Activated T-helper 2 cell treated with anti-CD3 and anti-CD28 coated beads, Interferon-gamma antibody, Interleukin-2, Interleukin-4, amounts not matched to agents 10 μg/mL and 5 μg/mL and 100 μg/mL, durations not matched to agents 14 hours and 24 hours and 36 hours (primary cell): ENCODE measurements at regions not wholly inside any gene's neighbourhood (a gene's known extent, or its start where the extent isn't known, plus 50 kb on each side); places are given as distances from the start of the nearest gene placed in this dataset.

Experiments
- DNase-seq: peaks from one replicate; pipeline ENCODE4 v3.0.0; 2021; ENCODE audit warnings: low spot score
- H3K27ac Mint-ChIP-seq: one replicate; pipeline ENCODE4 v1.8.0; 2021; ENCODE audit warnings: mixed read lengths
- H3K27me3 Mint-ChIP-seq: one replicate; pipeline ENCODE4 v1.8.0; 2021; ENCODE audit warnings: low read depth, mixed read lengths
- H3K36me3 Mint-ChIP-seq: one replicate; pipeline ENCODE4 v1.8.0; 2021; ENCODE audit warnings: low read depth, mixed read lengths
- H3K4me1 Mint-ChIP-seq: one replicate; pipeline ENCODE4 v1.8.0; 2021; ENCODE audit warnings: low read depth, mixed read lengths
- H3K4me3 Mint-ChIP-seq: one replicate; pipeline ENCODE4 v1.8.0; 2021; ENCODE audit warnings: low read depth, mild to moderate bottlenecking, moderate library complexity, mixed read lengths
- H3K9me3 Mint-ChIP-seq: one replicate; pipeline ENCODE4 v1.8.0; 2021; ENCODE audit warnings: mixed read lengths
- intact Hi-C: fragments of 100-400 bp; cut with micrococcal nuclease; formaldehyde crosslinking; loops from one replicate; pipeline ENCODE4 v1.15.1; 2023

- Mint-ChIP-seq H3K4me1 (no peaks in the 10 kb centered on the region), H3K9me3 (peaks cover 6% of the 10 kb centered on the region), H3K27ac (no peak overlapping the region), H3K36me3 (no peaks in the 10 kb centered on the region), H3K27me3 (no peaks in the 10 kb centered on the region), H3K4me3 (no peak overlapping the region)
- intact Hi-C loops, result no loop called here
- DNase-seq, result no peak
Observed at GRCh38 chr4:65834707-65835106, 164.4 kb upstream of the EPHA5 start.

- H3K27ac Mint-ChIP-seq, result no peak overlapping the region
- peaks cover 6% of the 10 kb centered on the region for H3K9me3 Mint-ChIP-seq
- no peaks in the 10 kb centered on the region for H3K27me3 Mint-ChIP-seq
- H3K36me3 Mint-ChIP-seq, result no peaks in the 10 kb centered on the region
- no peaks in the 10 kb centered on the region for H3K4me1 Mint-ChIP-seq
- no peak for DNase-seq
- intact Hi-C loops, result no loop called here
- H3K4me3 Mint-ChIP-seq, result no peak overlapping the region
Observed at GRCh38 chr4:65831828-65832227, 161.5 kb upstream of the EPHA5 start.

GRCh38 chr4:65825116-65825753 is 154.9 kb upstream of the EPHA5 start:
- no peaks in the 10 kb centered on the region for H3K4me1 Mint-ChIP-seq
- H3K27me3 Mint-ChIP-seq, result no peaks in the 10 kb centered on the region
- intact Hi-C loops, result no loop called here
- H3K27ac Mint-ChIP-seq, result no peak overlapping the region
- no peaks in the 10 kb centered on the region for H3K36me3 Mint-ChIP-seq
- no peak overlapping the region for H3K4me3 Mint-ChIP-seq
- H3K9me3 Mint-ChIP-seq, result peaks cover 3% of the 10 kb centered on the region
- no peak for DNase-seq

GRCh38 chr4:65819192-65819591 is 148.9 kb upstream of the EPHA5 start:
- DNase-seq, result no peak
- H3K4me1 Mint-ChIP-seq, result no peaks in the 10 kb centered on the region
- no peak overlapping the region for H3K4me3 Mint-ChIP-seq
- intact Hi-C loops, result no loop called here
- H3K9me3 Mint-ChIP-seq, result peaks cover 25% of the 10 kb centered on the region
- no peaks in the 10 kb centered on the region for H3K27me3 Mint-ChIP-seq
- H3K36me3 Mint-ChIP-seq, result no peaks in the 10 kb centered on the region
- H3K27ac Mint-ChIP-seq, result no peak overlapping the region

- H3K27me3 Mint-ChIP-seq, result no peaks in the 10 kb centered on the region
- H3K27ac Mint-ChIP-seq, result no peak overlapping the region
- no peaks in the 10 kb centered on the region for H3K36me3 Mint-ChIP-seq
- intact Hi-C loops, result no loop called here
- peaks cover 8% of the 10 kb centered on the region for H3K9me3 Mint-ChIP-seq
- no peaks in the 10 kb centered on the region for H3K4me1 Mint-ChIP-seq
- DNase-seq, result no peak
- no peak overlapping the region for H3K4me3 Mint-ChIP-seq
Observed at GRCh38 chr4:65805936-65806335, 135.6 kb upstream of the EPHA5 start.

- Mint-ChIP-seq H3K4me3 (no peak overlapping the region), H3K27ac (no peak overlapping the region), H3K36me3 (no peaks in the 10 kb centered on the region), H3K27me3 (no peaks in the 10 kb centered on the region), H3K9me3 (peaks cover 6% of the 10 kb centered on the region), H3K4me1 (no peaks in the 10 kb centered on the region)
- DNase-seq, result no peak
- intact Hi-C loops, result no loop called here
Observed at GRCh38 chr4:65799513-65799912, 129.2 kb upstream of the EPHA5 start.

- Mint-ChIP-seq H3K9me3 (peaks cover 6% of the 10 kb centered on the region), H3K4me1 (no peaks in the 10 kb centered on the region), H3K4me3 (no peak overlapping the region), H3K27ac (no peak overlapping the region), H3K27me3 (no peaks in the 10 kb centered on the region), H3K36me3 (no peaks in the 10 kb centered on the region)
- no peak for DNase-seq
- intact Hi-C loops, result no loop called here
Observed at GRCh38 chr4:65798498-65799127, 128.3 kb upstream of the EPHA5 start.

- no peaks in the 10 kb centered on the region for H3K36me3 Mint-ChIP-seq
- intact Hi-C loops, result no loop called here
- no peaks in the 10 kb centered on the region for H3K9me3 Mint-ChIP-seq
- H3K4me3 Mint-ChIP-seq, result no peak overlapping the region
- H3K27me3 Mint-ChIP-seq, result no peaks in the 10 kb centered on the region
- no peak for DNase-seq
- H3K4me1 Mint-ChIP-seq, result no peaks in the 10 kb centered on the region
- no peak overlapping the region for H3K27ac Mint-ChIP-seq
Observed at GRCh38 chr4:65791812-65792308, 121.6 kb upstream of the EPHA5 start.

GRCh38 chr4:65791111-65791811 is 121.0 kb upstream of the EPHA5 start:
- DNase-seq, result no peak
- Mint-ChIP-seq H3K9me3 (no peaks in the 10 kb centered on the region), H3K36me3 (no peaks in the 10 kb centered on the region), H3K27me3 (no peaks in the 10 kb centered on the region), H3K4me3 (no peak overlapping the region), H3K4me1 (no peaks in the 10 kb centered on the region), H3K27ac (no peak overlapping the region)
- intact Hi-C loops, result no loop called here

- Mint-ChIP-seq H3K9me3 (no peaks in the 10 kb centered on the region), H3K27me3 (no peaks in the 10 kb centered on the region), H3K4me3 (no peak overlapping the region), H3K27ac (no peak overlapping the region), H3K36me3 (no peaks in the 10 kb centered on the region), H3K4me1 (no peaks in the 10 kb centered on the region)
- DNase-seq, result no peak
- intact Hi-C loops, result no loop called here
Observed at GRCh38 chr4:65789805-65790204, 119.5 kb upstream of the EPHA5 start.

- H3K27me3 Mint-ChIP-seq, result no peaks in the 10 kb centered on the region
- peaks cover 4% of the 10 kb centered on the region for H3K9me3 Mint-ChIP-seq
- H3K27ac Mint-ChIP-seq, result no peak overlapping the region
- H3K36me3 Mint-ChIP-seq, result no peaks in the 10 kb centered on the region
- H3K4me3 Mint-ChIP-seq, result no peak overlapping the region
- no peaks in the 10 kb centered on the region for H3K4me1 Mint-ChIP-seq
- no peak for DNase-seq
- intact Hi-C loops, result no loop called here
Observed at GRCh38 chr4:65789341-65789740, 119.1 kb upstream of the EPHA5 start.

GRCh38 chr4:65777270-65777669 is 107.0 kb upstream of the EPHA5 start:
- Mint-ChIP-seq H3K4me1 (no peaks in the 10 kb centered on the region), H3K27me3 (no peaks in the 10 kb centered on the region), H3K27ac (no peak overlapping the region), H3K36me3 (no peaks in the 10 kb centered on the region), H3K4me3 (no peak overlapping the region), H3K9me3 (peaks cover 39% of the 10 kb centered on the region)
- DNase-seq, result no peak
- intact Hi-C loops, result no loop called here

GRCh38 chr4:65773636-65774035 is 103.3 kb upstream of the EPHA5 start:
- H3K27ac Mint-ChIP-seq, result no peak overlapping the region
- no peak for DNase-seq
- H3K9me3 Mint-ChIP-seq, result peaks cover 46% of the 10 kb centered on the region
- H3K27me3 Mint-ChIP-seq, result no peaks in the 10 kb centered on the region
- no peaks in the 10 kb centered on the region for H3K36me3 Mint-ChIP-seq
- H3K4me3 Mint-ChIP-seq, result no peak overlapping the region
- intact Hi-C loops, result no loop called here
- H3K4me1 Mint-ChIP-seq, result no peaks in the 10 kb centered on the region
